Caco-2 (cell line): ENCODE measurements at regions not wholly inside any gene's neighbourhood (a gene's known extent, or its start where the extent isn't known, plus 50 kb on each side); places are given as distances from the start of the nearest gene placed in this dataset.

Experiments used
- BruUV-seq: library from RNA; stranded (reverse); fragments of 400-500 nt; replicated peaks from 2 replicates; lab custom pipeline; 2021; lab: Mats Ljungman, UMichigan
- CTCF ChIA-PET: fragments of 300-600 bp; sonication (Branson Sonifier 250); formaldehyde crosslinking; loops from one replicate; lab custom pipeline; 2022; ENCODE audit warnings: antibody characterized with exemption; lab: Charles Lee
- POLR2A ChIA-PET: fragments of 300-600 bp; sonication (Branson Sonifier 250); formaldehyde crosslinking; loops from one replicate; lab custom pipeline; 2022; ENCODE audit warnings: antibody characterized with exemption; lab: Charles Lee
- DNase-seq, 2 experiments: peaks; one replicate each; pipeline versions ENCODE4 v3.0.0 to v3.0.0-alpha.2; 2020 to 2022
- H3K27me3 ChIP-seq: replicated peaks from 2 replicates; pipeline ENCODE4 v1.6.0; 2011; ENCODE audit warnings: low read length; ENCODE audit not compliant: control insufficient read depth, insufficient read depth
- H3K36me3 ChIP-seq: 2 replicates; pipeline ENCODE4 v1.5.1; 2011; ENCODE audit warnings: low read length; ENCODE audit not compliant: control insufficient read depth, insufficient read depth
- H3K4me1 ChIP-seq: fragments of 250-450 bp; sonication (Bioruptor Pico); 2 replicates; pipeline ENCODE4 v1.5.1; 2020; ENCODE audit warnings: mild to moderate bottlenecking
- H3K4me3 ChIP-seq: 2 replicates; pipeline ENCODE4 v1.5.1; 2011; ENCODE audit warnings: low read depth, mild to moderate bottlenecking, control low read depth, low read length
- H3K9me3 ChIP-seq: fragments of 250-450 bp; sonication (Bioruptor Pico); 2 replicates; pipeline ENCODE4 v1.5.1; 2020; ENCODE audit warnings: mild to moderate bottlenecking, moderate library complexity
- H3K27ac Mint-ChIP-seq: one replicate; pipeline ENCODE4 v1.8.0; 2022; ENCODE audit warnings: mixed read lengths; ENCODE audit not compliant: unreplicated experiment
- H3K27me3 Mint-ChIP-seq: one replicate; pipeline ENCODE4 v1.8.0; 2022; ENCODE audit warnings: mixed read lengths; ENCODE audit not compliant: insufficient read depth, unreplicated experiment
- H3K36me3 Mint-ChIP-seq: one replicate; pipeline ENCODE4 v1.8.0; 2022; ENCODE audit warnings: mild to moderate bottlenecking, mixed read lengths; ENCODE audit not compliant: insufficient read depth, unreplicated experiment
- H3K4me1 Mint-ChIP-seq: one replicate; pipeline ENCODE4 v1.8.0; 2022; ENCODE audit warnings: low read depth, mixed read lengths; ENCODE audit not compliant: unreplicated experiment
- H3K4me3 Mint-ChIP-seq: one replicate; pipeline ENCODE4 v1.8.0; 2022; ENCODE audit warnings: mild to moderate bottlenecking, moderate library complexity, mixed read lengths; ENCODE audit not compliant: unreplicated experiment
- H3K9me3 Mint-ChIP-seq: one replicate; pipeline ENCODE4 v1.8.0; 2022; ENCODE audit warnings: mixed read lengths; ENCODE audit not compliant: unreplicated experiment
- intact Hi-C: fragments of 100-400 bp; cut with micrococcal nuclease; formaldehyde crosslinking; loops from one replicate; pipeline ENCODE4 v1.10.0; 2022; ENCODE audit not compliant: unreplicated experiment
- TF ChIP-seq, protein P1 (sequence below), 2 experiments: fragments of 200-600 bp in 1 of 2; IDR thresholded peaks; 1 replicate in 1 of 2; 2 replicates in 1 of 2; pipeline versions ENCODE4 v1.5.1 to v1.8.0; 2011 to 2022; ENCODE audit warnings: antibody characterized with exemption in 1 of 2, control low read depth in 1 of 2, inconsistent platforms in 1 of 2, low read depth in 1 of 2, low read length in 1 of 2, mild to moderate bottlenecking in 1 of 2, moderate library complexity in 1 of 2; ENCODE audit not compliant: insufficient read depth in 1 of 2, severe bottlenecking in 1 of 2, unreplicated experiment in 1 of 2

DNA sequence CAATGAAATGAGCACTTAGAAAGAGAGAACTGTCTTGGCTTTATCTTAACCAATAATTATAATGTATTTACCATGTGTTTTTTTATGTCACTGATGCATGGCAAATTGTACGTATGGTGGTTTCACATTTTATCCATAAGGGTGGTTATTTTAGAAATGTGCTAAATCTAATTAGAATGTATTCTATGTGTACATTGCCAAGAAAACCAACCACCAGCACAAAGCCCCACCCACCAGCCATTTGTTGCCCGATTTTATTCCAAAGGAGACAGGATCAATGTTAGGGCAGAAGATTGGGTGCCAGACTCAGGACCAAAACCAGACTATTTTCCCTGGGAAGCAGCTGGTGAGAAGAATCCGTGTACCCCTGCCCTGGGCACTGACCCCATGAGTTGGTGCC is 63.0 kb upstream of the SOX1 start:
- H3K4me1 Mint-ChIP-seq = no peaks in the 10 kb centered on the region
- no peak overlapping the region for H3K4me3 Mint-ChIP-seq
- no peaks in the 10 kb centered on the region for H3K36me3 Mint-ChIP-seq
- Histone ChIP-seq H3K4me1 (no peaks in the 10 kb centered on the region), H3K9me3 (no peaks in the 10 kb centered on the region; the same call in 1 of the 2 replicates), H3K4me3 (no peak overlapping the region), H3K27me3 (no peaks in the 10 kb centered on the region), H3K36me3 (no peaks in the 10 kb centered on the region)
- H3K27me3 Mint-ChIP-seq = peaks cover 16% of the 10 kb centered on the region
- BruUV-seq = no TSS peak
- DNase-seq = no peak
- ChIA-PET CTCF (no interaction called here), POLR2A (no interaction called here)
- intact Hi-C loops = loop anchor here (1.0 kb wide), 1 partner anchor 19 kb away; no protein-coding TSS in a partner anchor
- TF ChIP-seq, protein P1, sequence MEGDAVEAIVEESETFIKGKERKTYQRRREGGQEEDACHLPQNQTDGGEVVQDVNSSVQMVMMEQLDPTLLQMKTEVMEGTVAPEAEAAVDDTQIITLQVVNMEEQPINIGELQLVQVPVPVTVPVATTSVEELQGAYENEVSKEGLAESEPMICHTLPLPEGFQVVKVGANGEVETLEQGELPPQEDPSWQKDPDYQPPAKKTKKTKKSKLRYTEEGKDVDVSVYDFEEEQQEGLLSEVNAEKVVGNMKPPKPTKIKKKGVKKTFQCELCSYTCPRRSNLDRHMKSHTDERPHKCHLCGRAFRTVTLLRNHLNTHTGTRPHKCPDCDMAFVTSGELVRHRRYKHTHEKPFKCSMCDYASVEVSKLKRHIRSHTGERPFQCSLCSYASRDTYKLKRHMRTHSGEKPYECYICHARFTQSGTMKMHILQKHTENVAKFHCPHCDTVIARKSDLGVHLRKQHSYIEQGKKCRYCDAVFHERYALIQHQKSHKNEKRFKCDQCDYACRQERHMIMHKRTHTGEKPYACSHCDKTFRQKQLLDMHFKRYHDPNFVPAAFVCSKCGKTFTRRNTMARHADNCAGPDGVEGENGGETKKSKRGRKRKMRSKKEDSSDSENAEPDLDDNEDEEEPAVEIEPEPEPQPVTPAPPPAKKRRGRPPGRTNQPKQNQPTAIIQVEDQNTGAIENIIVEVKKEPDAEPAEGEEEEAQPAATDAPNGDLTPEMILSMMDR (IDR thresholded peaks at IDR 0.05; ENCODE audit: insufficient read depth in 1 of 2, low read depth in 1 of 2, low read length in 1 of 2, severe bottlenecking in 1 of 2, unreplicated experiment in 1 of 2) = no peak
- H3K27ac Mint-ChIP-seq = no peak overlapping the region
- H3K9me3 Mint-ChIP-seq = peaks cover 13% of the 10 kb centered on the region

DNA sequence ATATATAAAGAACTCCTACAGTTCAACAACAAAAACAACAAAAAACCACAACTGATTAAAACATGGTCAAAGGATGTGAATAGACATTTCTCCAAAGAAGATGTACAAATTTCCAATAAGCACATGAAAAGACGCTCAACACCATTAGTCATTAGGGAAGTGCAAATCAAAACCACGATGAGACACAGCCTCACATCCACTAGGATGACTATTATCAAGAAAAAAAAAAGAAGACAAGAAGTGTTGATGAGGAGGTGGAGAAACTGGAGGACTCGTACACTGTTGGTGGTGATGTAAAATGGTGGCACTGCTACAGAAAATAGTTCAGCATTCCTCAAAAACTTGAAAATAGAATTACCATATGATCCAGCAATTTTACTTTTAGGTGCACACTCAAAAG is 61.0 kb upstream of the SOX1 start:
- H3K27ac Mint-ChIP-seq = no peak overlapping the region
- peaks cover 13% of the 10 kb centered on the region for H3K9me3 Mint-ChIP-seq
- H3K27me3 ChIP-seq = no peaks in the 10 kb centered on the region
- no peaks in the 10 kb centered on the region for H3K36me3 Mint-ChIP-seq
- H3K9me3 ChIP-seq = no peaks in the 10 kb centered on the region; the same call in 1 of the 2 replicates
- H3K4me1 Mint-ChIP-seq = no peaks in the 10 kb centered on the region
- intact Hi-C loops = no loop called here
- H3K4me3 ChIP-seq = no peak overlapping the region
- TF ChIP-seq, protein P1 (IDR thresholded peaks at IDR 0.05; ENCODE audit: insufficient read depth in 1 of 2, low read depth in 1 of 2, low read length in 1 of 2, severe bottlenecking in 1 of 2, unreplicated experiment in 1 of 2) = no peak
- H3K36me3 ChIP-seq = no peaks in the 10 kb centered on the region
- BruUV-seq = no TSS peak
- peaks cover 23% of the 10 kb centered on the region for H3K27me3 Mint-ChIP-seq
- H3K4me1 ChIP-seq = no peaks in the 10 kb centered on the region
- no peak for DNase-seq
- H3K4me3 Mint-ChIP-seq = no peak overlapping the region
- ChIA-PET CTCF (no interaction called here), POLR2A (no interaction called here)

DNA sequence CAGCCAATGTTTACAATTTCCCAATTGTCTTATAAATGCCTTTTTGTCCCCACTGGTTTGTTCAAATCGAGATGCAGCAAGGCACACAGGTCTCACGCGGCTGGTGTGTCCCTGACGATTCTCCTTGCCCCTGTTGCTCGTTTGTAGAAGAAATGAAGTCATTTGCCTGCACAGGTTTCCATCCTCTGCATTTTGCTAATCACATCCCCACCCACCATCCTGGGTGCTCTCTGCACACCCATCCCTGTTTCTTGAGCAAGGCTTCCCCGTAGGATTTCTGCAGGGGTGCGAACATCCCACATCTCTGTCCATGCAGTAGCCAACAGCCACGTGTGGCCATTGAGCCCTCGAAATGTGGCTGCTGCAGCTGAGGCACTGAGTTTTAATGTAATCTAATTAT is 59.8 kb upstream of the SOX1 start:
- TF ChIP-seq, protein P1 (IDR thresholded peaks at IDR 0.05; ENCODE audit: insufficient read depth in 1 of 2, low read depth in 1 of 2, low read length in 1 of 2, severe bottlenecking in 1 of 2, unreplicated experiment in 1 of 2) = no peak
- Mint-ChIP-seq H3K27me3 (peaks cover 26% of the 10 kb centered on the region), H3K4me3 (no peak overlapping the region), H3K36me3 (no peaks in the 10 kb centered on the region), H3K9me3 (peaks cover 13% of the 10 kb centered on the region), H3K27ac (no peak overlapping the region), H3K4me1 (no peaks in the 10 kb centered on the region)
- no peaks in the 10 kb centered on the region for H3K36me3 ChIP-seq
- no peak for DNase-seq
- intact Hi-C loops = no loop called here
- POLR2A ChIA-PET = no interaction called here
- H3K9me3 ChIP-seq = no peaks in the 10 kb centered on the region; the same call in 1 of the 2 replicates
- H3K4me1 ChIP-seq = no peaks in the 10 kb centered on the region
- CTCF ChIA-PET = no interaction called here
- no peaks in the 10 kb centered on the region for H3K27me3 ChIP-seq
- H3K4me3 ChIP-seq = no peak overlapping the region
- BruUV-seq = no TSS peak
